Mesenchymal stem cell (in vitro differentiated cells and primary cell): ENCODE measurements at regions not wholly inside any gene's neighbourhood (a gene's known extent, or its start where the extent isn't known, plus 50 kb on each side); places are given as distances from the start of the nearest gene placed in this dataset.

ENCODE experiments used
- DNase-seq: peaks from one replicate; pipeline ENCODE4 v3.0.0-alpha.2; 2013
- H2AFZ ChIP-seq: one replicate; pipeline ENCODE4 v1.6.1; 2013; ENCODE audit warnings: low read depth, mild to moderate bottlenecking, control low read depth, inconsistent platforms, low read length, moderate library complexity
- H2AK5ac ChIP-seq: 2 replicates; pipeline ENCODE4 v1.6.1; 2013; ENCODE audit warnings: low read length, moderate library complexity, mild to moderate bottlenecking, inconsistent platforms; ENCODE audit not compliant: severe bottlenecking
- H2BK120ac ChIP-seq: one replicate; pipeline ENCODE4 v1.6.1; 2013; ENCODE audit warnings: low read depth, mild to moderate bottlenecking, inconsistent platforms, low read length, moderate library complexity
- H2BK12ac ChIP-seq, 2 experiments: one replicate each; pipeline ENCODE4 v1.6.1; 2013; ENCODE audit warnings: inconsistent platforms in 2 of 2, low read length in 2 of 2, mild to moderate bottlenecking in 2 of 2, moderate library complexity in 2 of 2, control low read depth in 1 of 2
- H2BK15ac ChIP-seq: one replicate; pipeline ENCODE4 v1.6.1; 2013; ENCODE audit warnings: mild to moderate bottlenecking, low read depth, inconsistent platforms; ENCODE audit not compliant: poor library complexity, severe bottlenecking
- H2BK5ac ChIP-seq: 2 replicates; pipeline ENCODE4 v1.6.1; 2013; ENCODE audit warnings: low read depth, mild to moderate bottlenecking, low read length, control low read depth, inconsistent platforms; ENCODE audit not compliant: poor library complexity, severe bottlenecking
- H3K14ac ChIP-seq, 2 experiments: one replicate each; pipeline ENCODE4 v1.6.1; 2013; ENCODE audit warnings: inconsistent platforms in 2 of 2, low read length in 2 of 2, control low read depth in 1 of 2, mild to moderate bottlenecking in 1 of 2, moderate library complexity in 1 of 2
- H3K18ac ChIP-seq, 2 experiments: one replicate each; pipeline ENCODE4 v1.6.1; 2013; ENCODE audit warnings: inconsistent platforms in 2 of 2, low read length in 2 of 2, control low read depth in 1 of 2, low read depth in 1 of 2, mild to moderate bottlenecking in 1 of 2
- H3K23ac ChIP-seq, 2 experiments: one replicate each; pipeline ENCODE4 v1.6.1; 2013; ENCODE audit warnings: inconsistent platforms in 2 of 2, low read length in 2 of 2, mild to moderate bottlenecking in 2 of 2, moderate library complexity in 2 of 2, control low read depth in 1 of 2
- H3K27ac ChIP-seq: 2 replicates; pipeline ENCODE4 v1.5.1; 2013; ENCODE audit warnings: mild to moderate bottlenecking, moderate library complexity, low read length, control low read depth, inconsistent platforms; ENCODE audit not compliant: poor library complexity, severe bottlenecking
- H3K27me3 ChIP-seq, 2 experiments: 2 replicates each; pipeline versions ENCODE4 v1.6.1 to v1.7.0; 2013; ENCODE audit warnings: low read length in 2 of 2, mild to moderate bottlenecking in 2 of 2, moderate library complexity in 2 of 2, control low read depth in 1 of 2, inconsistent platforms in 1 of 2; ENCODE audit not compliant: control insufficient read depth in 1 of 2, insufficient read depth in 1 of 2
- H3K36me3 ChIP-seq, 2 experiments: 2 replicates each; pipeline versions ENCODE4 v1.6.1 to v1.7.0; 2013; ENCODE audit warnings: low read length in 2 of 2, control low read depth in 1 of 2, inconsistent platforms in 1 of 2, low read depth in 1 of 2, mild to moderate bottlenecking in 1 of 2; ENCODE audit not compliant: insufficient read depth in 2 of 2, control insufficient read depth in 1 of 2
- H3K4ac ChIP-seq, 2 experiments: one replicate each; pipeline ENCODE4 v1.6.1; 2013; ENCODE audit warnings: inconsistent platforms in 2 of 2, low read length in 2 of 2, mild to moderate bottlenecking in 2 of 2, moderate library complexity in 2 of 2, control low read depth in 1 of 2, low read depth in 1 of 2
- H3K4me1 ChIP-seq: 2 replicates; pipeline ENCODE4 v1.6.1; 2013; ENCODE audit warnings: low read depth, low read length, control low read depth; ENCODE audit not compliant: control insufficient read depth, insufficient read depth
- H3K4me2 ChIP-seq: 2 replicates; pipeline ENCODE4 v1.6.1; 2013; ENCODE audit warnings: low read length, mild to moderate bottlenecking, inconsistent platforms; ENCODE audit not compliant: poor library complexity, severe bottlenecking
- H3K4me3 ChIP-seq, 2 experiments: 2 replicates each; pipeline versions ENCODE4 v1.5.1 to v1.7.0; 2013; ENCODE audit warnings: low read length in 2 of 2, mild to moderate bottlenecking in 2 of 2, control low read depth in 1 of 2, low read depth in 1 of 2; ENCODE audit not compliant: insufficient read depth in 1 of 2
- H3K79me1 ChIP-seq: replicated peaks from 2 replicates; pipeline ENCODE4 v1.6.1; 2013; ENCODE audit warnings: mild to moderate bottlenecking, control low read depth, low read length, inconsistent platforms; ENCODE audit not compliant: poor library complexity, severe bottlenecking
- H3K9ac ChIP-seq: 2 replicates; pipeline ENCODE4 v1.7.0; 2013; ENCODE audit warnings: mild to moderate bottlenecking, low read length, moderate library complexity
- H3K9me3 ChIP-seq: 2 replicates; pipeline ENCODE4 v1.7.0; 2013; ENCODE audit warnings: mild to moderate bottlenecking, low read length; ENCODE audit not compliant: control insufficient read depth
- H4K8ac ChIP-seq: one replicate; pipeline ENCODE4 v1.6.1; 2013; ENCODE audit warnings: inconsistent platforms, mild to moderate bottlenecking, low read length, moderate library complexity
- H4K91ac ChIP-seq: one replicate; pipeline ENCODE4 v1.6.1; 2013; ENCODE audit warnings: mild to moderate bottlenecking, low read length, inconsistent platforms
- WGBS: methylation state at CpG from one replicate; pipeline ENCODE4 v1.1.7; 2013; ENCODE audit warnings: mixed read lengths; 5-methylcytosine and 5-hydroxymethylcytosine counted together

GRCh38 chr2:5060956-5061355 is 631.2 kb upstream of the SOX11 start:
- H3K4ac ChIP-seq: no peak overlapping the region
- no peak overlapping the region for H4K8ac ChIP-seq
- no peaks in the 10 kb centered on the region for H3K4me1 ChIP-seq
- no peak overlapping the region for H3K18ac ChIP-seq
- no peak overlapping the region for H2AK5ac ChIP-seq
- H3K36me3 ChIP-seq: no peaks in the 10 kb centered on the region
- H3K27ac ChIP-seq: no peak overlapping the region
- no peaks in the 10 kb centered on the region for H3K79me1 ChIP-seq
- peak overlapping the region; percentile 39 for H4K91ac ChIP-seq
- H3K9me3 ChIP-seq: peaks cover 25% of the 10 kb centered on the region
- H3K23ac ChIP-seq: no peak overlapping the region
- no peak overlapping the region for H2BK15ac ChIP-seq
- no peak overlapping the region for H2BK5ac ChIP-seq
- H3K14ac ChIP-seq: no peak overlapping the region
- no peak for DNase-seq
- H2BK12ac ChIP-seq: no peak overlapping the region
- WGBS: 97% methylated on average over 1 of the region's 1 CpG
- no peak overlapping the region for H2BK120ac ChIP-seq
- H3K27me3 ChIP-seq: no peaks in the 10 kb centered on the region
- no peak overlapping the region for H2AFZ ChIP-seq
- no peak overlapping the region for H3K4me2 ChIP-seq
- H3K4me3 ChIP-seq: no peak overlapping the region
- H3K9ac ChIP-seq: no peak overlapping the region

- no peaks in the 10 kb centered on the region for H3K27me3 ChIP-seq
- H3K79me1 ChIP-seq: no peaks in the 10 kb centered on the region
- H3K9me3 ChIP-seq: peaks cover 40% of the 10 kb centered on the region
- H2BK12ac ChIP-seq: no peak overlapping the region
- H3K23ac ChIP-seq: no peak overlapping the region
- no peak overlapping the region for H2BK120ac ChIP-seq
- no peak overlapping the region for H2AFZ ChIP-seq
- H3K4me1 ChIP-seq: no peaks in the 10 kb centered on the region
- no peak overlapping the region for H2AK5ac ChIP-seq
- DNase-seq: no peak
- no peak overlapping the region for H3K4me3 ChIP-seq
- no peak overlapping the region for H4K8ac ChIP-seq
- H2BK5ac ChIP-seq: no peak overlapping the region
- no peak overlapping the region for H4K91ac ChIP-seq
- no peak overlapping the region for H3K4ac ChIP-seq
- H2BK15ac ChIP-seq: no peak overlapping the region
- 62% methylated on average over 4 of the region's 5 CpGs for WGBS
- H3K14ac ChIP-seq: no peak overlapping the region
- H3K18ac ChIP-seq: no peak overlapping the region
- no peaks in the 10 kb centered on the region for H3K36me3 ChIP-seq
- H3K9ac ChIP-seq: no peak overlapping the region
- H3K4me2 ChIP-seq: no peak overlapping the region
- H3K27ac ChIP-seq: no peak overlapping the region
These were observed 627.5 kb upstream of the SOX11 start for GRCh38 chr2:5064687-5065086.

GRCh38 chr2:5067816-5068215 is 624.4 kb upstream of the SOX11 start:
- H3K4ac ChIP-seq: no peak overlapping the region
- no peak overlapping the region for H3K27ac ChIP-seq
- H2BK5ac ChIP-seq: no peak overlapping the region

GRCh38 chr2:5070257-5070656 is 621.9 kb upstream of the SOX11 start:
- 70% methylated on average over 5 of the region's 5 CpGs for WGBS
- no peak overlapping the region for H3K27ac ChIP-seq

More at GRCh38 chr2:5067816-5068215, 624.4 kb upstream of the SOX11 start:
- Histone ChIP-seq H3K18ac (no peak overlapping the region), H4K8ac (no peak overlapping the region), H3K4me3 (no peak overlapping the region), H2AFZ (no peak overlapping the region), H3K4me2 (no peak overlapping the region), H2BK15ac (no peak overlapping the region), H3K27me3 (no peaks in the 10 kb centered on the region), H3K14ac (no peak overlapping the region), H3K79me1 (no peaks in the 10 kb centered on the region), H3K9ac (no peak overlapping the region), H2BK12ac (no peak overlapping the region), H3K23ac (no peak overlapping the region), H3K36me3 (no peaks in the 10 kb centered on the region), H2AK5ac (no peak overlapping the region), H4K91ac (no peak overlapping the region), H2BK120ac (no peak overlapping the region), H3K4me1 (no peaks in the 10 kb centered on the region), H3K9me3 (peaks cover 51% of the 10 kb centered on the region)
- no peak for DNase-seq
- 94% methylated on average over 4 of the region's 4 CpGs for WGBS

More at GRCh38 chr2:5070257-5070656, 621.9 kb upstream of the SOX11 start:
- peaks cover 46% of the 10 kb centered on the region for H3K9me3 ChIP-seq
- no peak overlapping the region for H2AFZ ChIP-seq
- no peak overlapping the region for H2BK12ac ChIP-seq
- H3K9ac ChIP-seq: no peak overlapping the region
- no peaks in the 10 kb centered on the region for H3K4me1 ChIP-seq
- H3K14ac ChIP-seq: no peak overlapping the region
- H3K23ac ChIP-seq: no peak overlapping the region
- H3K27me3 ChIP-seq: no peaks in the 10 kb centered on the region
- H3K79me1 ChIP-seq: no peaks in the 10 kb centered on the region
- H4K91ac ChIP-seq: no peak overlapping the region
- no peak overlapping the region for H3K4me3 ChIP-seq
- no peak overlapping the region for H2BK120ac ChIP-seq
- H2BK15ac ChIP-seq: no peak overlapping the region
- no peak overlapping the region for H3K18ac ChIP-seq
- H3K4me2 ChIP-seq: no peak overlapping the region
- no peak for DNase-seq
- no peak overlapping the region for H2AK5ac ChIP-seq
- no peak overlapping the region for H2BK5ac ChIP-seq
- no peak overlapping the region for H4K8ac ChIP-seq
- no peak overlapping the region for H3K4ac ChIP-seq
- H3K36me3 ChIP-seq: no peaks in the 10 kb centered on the region
